ENCODE measurements at regions not wholly inside any gene's neighbourhood (a gene's known extent, or its start where the extent isn't known, plus 50 kb on each side); places are given as distances from the start of the nearest gene placed in this dataset.
"Not testable (repeated sequence)": the region's sequence is repeated elsewhere in the genome, so short reads cannot be mapped to it uniquely, and the experiment has no call there.

- no peak for DNase-seq
- intact Hi-C loops (cut with DNase I), result no loop called here
Measured at GRCh38 chr10:64156166-64156565, 635.0 kb downstream of the REEP3 start.

GRCh38 chr10:64158551-64158950, 637.4 kb downstream of the REEP3 start:
- intact Hi-C loops (cut with DNase I), result no loop called here
- DNase-seq, result no peak

DNA sequence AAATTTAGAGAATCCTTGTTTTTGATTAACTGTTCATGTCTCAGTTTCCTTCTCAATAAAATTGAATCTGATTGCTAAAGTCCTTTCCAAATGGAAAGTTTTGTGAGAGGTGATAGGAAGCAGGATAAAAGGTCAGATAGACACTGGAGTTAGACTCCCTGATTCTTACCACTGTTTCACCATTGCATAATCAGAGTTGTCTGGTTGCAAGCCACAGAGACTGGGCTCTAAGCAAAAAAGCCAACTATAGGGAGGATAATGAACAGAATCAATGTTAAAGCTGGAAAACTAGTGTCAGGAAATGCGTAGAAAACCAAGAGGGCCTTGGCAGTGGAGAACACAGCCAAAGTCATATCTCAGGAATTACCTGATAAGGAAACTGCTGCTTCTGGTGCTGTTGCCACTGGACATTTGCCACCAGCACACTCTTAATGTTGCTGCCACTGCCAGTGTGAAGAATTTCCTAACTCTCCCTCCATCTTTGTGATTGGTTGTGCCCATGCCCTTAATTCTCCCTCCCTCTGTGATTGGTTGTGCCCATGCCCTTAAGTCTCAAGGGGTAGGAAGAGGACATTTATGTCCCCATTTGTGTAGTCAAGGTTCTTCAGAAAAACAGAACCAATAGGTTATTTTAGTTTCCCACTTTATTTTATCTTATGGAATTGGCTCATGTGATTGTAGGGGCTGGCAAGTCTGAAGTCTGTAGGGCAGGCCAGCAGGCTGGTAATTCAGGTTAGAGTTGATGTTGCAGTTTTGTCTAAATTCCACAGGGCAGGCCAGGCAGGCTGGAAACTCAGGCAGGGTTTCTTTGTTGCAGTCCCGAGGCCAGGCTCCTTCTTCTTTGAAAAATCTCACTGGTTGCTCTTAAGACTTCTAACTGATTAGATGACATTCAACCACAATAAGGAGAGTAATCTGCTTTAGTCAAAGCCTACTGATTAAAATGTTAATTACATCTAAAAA, 639.0 kb downstream of the REEP3 start:
- no peak for DNase-seq
- intact Hi-C loops (cut with DNase I), result no loop called here

DNA sequence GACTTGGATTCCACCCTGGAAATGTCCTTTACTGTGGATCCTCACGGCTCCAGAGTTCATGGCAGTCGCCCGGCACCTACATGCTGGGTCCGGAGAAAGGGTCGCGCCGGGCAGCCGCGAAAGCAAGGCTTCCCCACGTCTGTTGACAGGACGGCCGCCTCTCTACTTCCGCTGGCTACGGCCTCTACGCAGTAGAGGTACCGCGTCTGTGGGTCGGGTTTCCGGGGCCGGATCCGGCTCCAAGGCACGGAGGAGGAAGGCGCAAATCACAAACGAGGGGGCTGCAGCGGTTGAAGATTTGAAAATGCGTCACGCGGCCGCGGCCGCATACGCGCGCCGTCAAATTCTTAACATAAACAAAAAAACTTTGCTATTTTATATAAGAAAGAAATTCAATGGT, 649.6 kb downstream of the REEP3 start:
- DNase-seq, result peak in 3 of 10 donors; percentile 60 to 72 (median 67)

GRCh38 chr10:64173826-64174225, 652.6 kb downstream of the REEP3 start:
- DNase-seq, result no peak
- intact Hi-C loops (cut with DNase I), result no loop called here

More for the DNA sequence above, 649.6 kb downstream of the REEP3 start:
- intact Hi-C loops (cut with DNase I), result no loop called here

- DNase-seq, result no peak
- intact Hi-C loops (cut with DNase I), result no loop called here
Measured at GRCh38 chr10:64174666-64175255, 653.6 kb downstream of the REEP3 start.

DNA sequence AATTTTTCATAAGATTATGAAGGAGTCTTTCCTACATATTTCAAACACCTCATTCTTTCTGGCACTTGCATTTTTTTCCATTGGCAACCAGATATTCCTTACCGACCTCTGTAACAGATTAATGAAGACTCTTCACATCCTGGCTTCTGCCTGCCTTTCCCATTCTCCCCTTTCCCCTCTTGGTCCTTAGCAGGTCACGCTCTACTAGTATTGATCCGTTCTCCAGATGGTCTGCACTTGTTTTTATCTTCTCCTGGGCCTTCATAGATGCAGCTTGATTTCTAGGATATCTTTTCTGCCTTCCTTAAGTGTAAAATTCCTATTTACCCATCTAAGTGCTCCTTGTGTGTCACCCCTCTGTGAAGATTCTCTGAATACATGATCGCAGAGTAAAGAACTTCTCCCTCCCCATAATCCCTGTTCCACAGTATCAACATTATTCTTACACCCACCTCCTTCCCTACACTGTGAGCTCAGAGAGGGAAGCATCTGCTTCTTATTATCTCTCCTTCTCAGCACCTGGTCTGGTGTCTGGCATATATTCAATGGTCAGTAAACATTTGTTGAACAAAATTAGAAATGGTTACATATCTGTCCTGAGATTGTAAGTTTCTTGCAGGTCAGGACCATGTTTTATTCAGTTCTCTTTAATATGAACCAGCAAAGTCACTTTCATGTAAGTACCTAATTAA, 654.2 kb downstream of the REEP3 start:
- intact Hi-C loops (cut with DNase I), result no loop called here
- no peak for DNase-seq

- DNase-seq, result no peak
- intact Hi-C loops (cut with DNase I), result no loop called here
Measured at GRCh38 chr10:64182671-64183070, 661.5 kb downstream of the REEP3 start.

DNA sequence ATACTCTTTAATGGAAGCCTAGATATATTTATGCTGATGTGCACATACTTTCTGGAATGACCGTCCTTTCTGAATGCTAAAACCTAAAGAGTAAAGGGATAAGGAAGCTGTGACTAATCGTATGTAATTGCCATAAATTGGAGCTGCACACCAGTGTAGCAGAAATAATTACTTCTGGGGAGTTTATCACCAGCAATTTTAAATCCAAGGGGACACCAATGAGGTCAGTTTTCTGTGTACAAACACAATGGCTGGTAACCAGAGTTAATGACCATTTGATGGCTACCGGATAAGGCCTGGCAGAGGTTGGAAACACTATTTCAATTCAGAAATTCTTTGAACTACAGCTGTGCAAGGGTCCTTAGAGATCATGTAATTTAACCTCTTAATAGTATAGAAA, 670.1 kb downstream of the REEP3 start:
- DNase-seq, result no peak
- intact Hi-C loops (cut with DNase I), result no loop called here

GRCh38 chr10:64196638-64197315, 675.6 kb downstream of the REEP3 start:
- intact Hi-C loops (cut with DNase I), result no loop called here
- peak in 3 of 10 donors; percentile 48 to 67 (median 51) for DNase-seq

DNA sequence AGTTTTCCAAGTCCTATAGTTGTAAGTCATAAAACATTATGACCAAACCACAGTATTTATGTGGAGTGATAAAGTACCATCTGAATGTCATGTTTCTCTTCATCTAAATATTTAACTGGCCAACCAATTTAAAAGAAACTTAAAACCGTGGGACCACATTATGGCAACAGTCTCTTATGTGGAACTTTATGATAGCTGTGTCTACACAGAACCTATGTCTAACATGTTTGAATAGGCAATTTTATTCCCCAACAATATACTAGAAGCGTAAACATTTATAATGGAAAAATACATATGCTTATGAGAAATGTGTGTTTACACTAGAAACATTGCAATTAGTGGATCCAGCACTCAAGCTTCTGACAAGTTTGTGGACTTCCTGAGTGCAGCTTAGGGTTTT, 680.7 kb downstream of the REEP3 start:
- intact Hi-C loops (cut with DNase I), result no loop called here
- DNase-seq, result no peak

GRCh38 chr10:64204504-64204903, 683.3 kb downstream of the REEP3 start:
- not testable (repeated sequence) for DNase-seq

GRCh38 chr10:64206409-64206808, 685.2 kb downstream of the REEP3 start:
- no peak for DNase-seq
- intact Hi-C loops (cut with DNase I), result no loop called here

More at GRCh38 chr10:64204504-64204903, 683.3 kb downstream of the REEP3 start:
- intact Hi-C loops (cut with DNase I), result not testable (repeated sequence)

DNA sequence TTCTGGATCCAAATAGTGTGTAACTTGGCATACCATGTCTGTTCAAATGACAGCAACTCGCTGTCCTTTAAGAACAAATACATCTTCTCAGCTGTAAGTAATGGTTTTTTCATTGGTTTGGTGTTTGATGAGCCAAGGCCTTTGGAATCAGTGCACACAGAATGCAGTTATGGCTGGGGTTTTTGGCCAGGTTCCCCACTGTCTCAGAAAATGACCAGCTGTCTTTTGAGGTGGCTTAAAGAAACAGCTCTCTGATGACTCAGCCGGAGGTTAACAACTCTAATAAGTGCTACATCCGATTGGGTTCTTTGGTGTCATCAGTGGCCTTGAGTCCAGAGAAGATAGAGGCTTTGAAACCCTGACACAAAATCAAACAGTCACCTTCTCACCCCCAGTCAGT, 688.4 kb downstream of the REEP3 start:
- intact Hi-C loops (cut with DNase I), result no loop called here

GRCh38 chr10:64210211-64210610, 689.0 kb downstream of the REEP3 start:
- intact Hi-C loops (cut with DNase I), result no loop called here
- no peak for DNase-seq

More for the DNA sequence above, 688.4 kb downstream of the REEP3 start:
- no peak for DNase-seq

GRCh38 chr10:64211466-64211865, 690.3 kb downstream of the REEP3 start:
- no peak for DNase-seq

GRCh38 chr10:64215088-64215487, 693.9 kb downstream of the REEP3 start:
- DNase-seq, result no peak
- intact Hi-C loops (cut with DNase I), result no loop called here

More at GRCh38 chr10:64211466-64211865, 690.3 kb downstream of the REEP3 start:
- intact Hi-C loops (cut with DNase I), result no loop called here

DNA sequence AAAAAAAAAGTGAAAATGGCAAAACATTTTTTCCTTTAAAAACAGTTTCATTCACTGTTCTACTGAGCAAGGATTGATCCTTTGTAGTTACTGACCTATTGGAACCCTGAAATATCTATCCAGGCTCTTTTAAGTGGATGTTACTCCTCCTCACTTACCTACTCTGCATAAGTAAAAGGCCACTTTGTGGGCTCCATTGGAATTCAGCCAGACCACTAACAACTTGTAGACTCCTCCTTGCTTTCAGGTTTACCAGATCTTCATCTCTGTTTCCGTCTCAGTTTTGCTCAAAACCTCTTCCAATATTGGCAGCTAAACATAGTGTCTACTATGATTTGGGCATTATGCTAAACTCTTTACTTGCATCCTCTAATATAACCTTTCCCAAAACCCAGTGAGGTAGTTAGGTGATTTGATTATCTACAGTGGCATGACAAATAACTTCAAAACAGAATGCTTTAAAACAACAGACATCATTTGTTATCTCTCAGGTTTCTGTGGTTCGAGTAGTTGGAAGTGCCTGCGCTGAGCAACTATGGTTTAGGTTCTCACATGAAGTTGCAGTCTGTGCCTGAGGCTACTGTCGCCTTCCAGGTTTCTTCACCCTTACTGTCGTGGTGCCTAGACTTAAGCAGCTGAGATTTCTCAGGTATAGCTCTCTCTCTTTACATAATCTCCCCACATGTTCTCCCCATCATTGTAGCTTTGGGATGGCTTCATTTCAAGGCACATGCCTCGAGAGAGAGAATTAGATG, 698.2 kb downstream of the REEP3 start:
- DNase-seq, result no peak
- intact Hi-C loops (cut with DNase I), result no loop called here

GRCh38 chr10:64234489-64234888, 713.3 kb downstream of the REEP3 start:
- no peak for DNase-seq
- intact Hi-C loops (cut with DNase I), result no loop called here

DNA sequence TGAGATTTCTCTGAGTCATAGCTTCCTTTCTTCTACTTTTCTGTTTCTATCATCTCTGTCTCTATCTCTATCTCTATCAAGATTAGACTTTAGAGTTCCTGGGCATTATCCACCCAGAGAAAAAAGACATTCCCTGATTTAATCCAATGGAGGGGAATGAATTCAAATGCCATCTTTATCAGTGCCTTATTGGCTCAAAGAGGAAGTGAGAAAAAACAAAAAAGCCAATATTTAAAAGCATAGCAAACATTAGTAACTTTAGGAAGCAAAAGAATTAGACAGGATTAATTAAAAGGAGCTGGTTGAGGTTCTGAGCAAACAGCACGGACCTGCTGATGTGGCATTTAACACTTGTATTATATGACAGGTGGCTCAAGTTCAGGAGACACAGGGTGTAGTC, 736.5 kb downstream of the REEP3 start:
- no peak for DNase-seq
- intact Hi-C loops (cut with DNase I), result no loop called here

All from posterior cingulate gyrus (tissue), 11 donors.